Esophagus squamous epithelium (tissue), 5 donors: ENCODE measurements at regions not wholly inside any gene's neighbourhood (a gene's known extent, or its start where the extent isn't known, plus 50 kb on each side); places are given as distances from the start of the nearest gene placed in this dataset.

ENCODE experiments used
- DNase-seq: peaks from one replicate; lab custom pipeline; 2025; lab: John Stamatoyannopoulos, UW
- H3K27ac ChIP-seq, 4 donors: fragments of 200-600 bp; sonication (generic); one replicate each; pipeline ENCODE4 v1.5.1; 2016 to 2019; ENCODE audit warnings: mild to moderate bottlenecking in 1 of 4
- H3K27me3 ChIP-seq, 4 donors: fragments of 200-600 bp; sonication (generic); 1 replicate in 3 of 4; 2 replicates in 1 of 4; pipeline versions ENCODE4 v1.5.1 to v1.6.0; 2017 to 2021; ENCODE audit warnings: antibody characterized with exemption in 1 of 4
- H3K36me3 ChIP-seq, 3 donors: fragments of 200-600 bp; sonication (generic); one replicate each; pipeline ENCODE4 v1.5.1; 2016 to 2019
- H3K4me1 ChIP-seq, 3 donors: fragments of 200-600 bp; sonication (generic); one replicate each; pipeline ENCODE4 v1.5.1; 2017 to 2019
- H3K4me3 ChIP-seq, 4 donors: fragments of 200-600 bp; sonication (generic); 1 replicate in 3 of 4; 2 replicates in 1 of 4; pipeline ENCODE4 v1.5.1; 2016 to 2019; ENCODE audit warnings: mild to moderate bottlenecking in 2 of 4, moderate library complexity in 1 of 4
- H3K9me3 ChIP-seq, 3 donors: fragments of 200-600 bp; sonication (generic); one replicate each; pipeline ENCODE4 v1.5.1; 2016 to 2019
- CTCF ChIP-seq, 6 experiments: fragments of 450-650 bp in 4 of 6; fragments of 200-600 bp in 2 of 6; sonication (generic) in 2 of 6; IDR thresholded peaks; one replicate each; pipeline ENCODE4 v1.5.1; 2016 to 2019; ENCODE audit warnings: antibody characterized with exemption in 6 of 6, mild to moderate bottlenecking in 4 of 6, moderate library complexity in 4 of 6
- POLR2A ChIP-seq, 4 donors: fragments of 450-650 bp; IDR thresholded peaks; one replicate each; pipeline ENCODE4 v1.6.1; 2017; ENCODE audit warnings: antibody characterized with exemption in 4 of 4, mild to moderate bottlenecking in 4 of 4, moderate library complexity in 3 of 4
- WGBS, 2 donors: methylation state at CpG; one replicate each; pipeline ENCODE4 v1.1.5; 2018; 5-methylcytosine and 5-hydroxymethylcytosine counted together
- intact Hi-C: fragments of 100-400 bp; cut with DNase I; formaldehyde crosslinking; loops from one replicate; pipeline ENCODE4 v1.15.0; 2022
- donor health status: DM: yes; HTN: yes; CAD: no.

- DNase-seq: no peak
- WGBS, 2 donors: 61 to 73% methylated on average over 6 of the region's 6 CpGs
- TF ChIP-seq POLR2A (IDR thresholded peaks at IDR 0.05): no peak
- Histone ChIP-seq H3K27ac (no peak overlapping the region), H3K27me3 (no peaks in the 10 kb centered on the region), H3K4me3 (no peak overlapping the region), H3K9me3 (no peaks in the 10 kb centered on the region), H3K4me1 (no peaks in the 10 kb centered on the region), H3K36me3 (no peaks in the 10 kb centered on the region)
- intact Hi-C loops: no loop called here
These were observed 53.5 kb upstream of the EPB41L4A start for GRCh38 chr5:112472614-112473013.

- Histone ChIP-seq H3K4me3 (no peak overlapping the region), H3K27me3 (no peaks in the 10 kb centered on the region), H3K4me1 (peaks cover 0 to 4% (median 0%) of the 10 kb centered on the region in 3 donors), H3K9me3 (no peaks in the 10 kb centered on the region), H3K27ac (no peak overlapping the region), H3K36me3 (no peaks in the 10 kb centered on the region)
- intact Hi-C loops: no loop called here
- WGBS, 2 donors: 77 to 84% methylated on average over 5 of the region's 5 CpGs
- TF ChIP-seq POLR2A (IDR thresholded peaks at IDR 0.05) (no peak), CTCF (IDR thresholded peaks at IDR 0.05) (no peak)
- no peak for DNase-seq
These were observed 54.9 kb upstream of the EPB41L4A start for GRCh38 chr5:112473989-112474388.

- intact Hi-C loops: no loop called here
- DNase-seq: no peak
- TF ChIP-seq POLR2A (IDR thresholded peaks at IDR 0.05): no peak
- TF ChIP-seq CTCF (IDR thresholded peaks at IDR 0.05): no peak
- H3K4me1 ChIP-seq: peaks cover 0 to 19% (median 0%) of the 10 kb centered on the region in 3 donors
- H3K27ac ChIP-seq: no peak overlapping the region
- H3K27me3 ChIP-seq: no peaks in the 10 kb centered on the region
- H3K36me3 ChIP-seq: no peaks in the 10 kb centered on the region
- H3K4me3 ChIP-seq: no peak overlapping the region
- no peaks in the 10 kb centered on the region for H3K9me3 ChIP-seq
- WGBS, 2 donors: 50 to 69% methylated on average over 3 of the region's 3 CpGs
These were observed 56.8 kb upstream of the EPB41L4A start for GRCh38 chr5:112475747-112476365.

- Histone ChIP-seq H3K4me1 (peaks cover 0 to 19% (median 0%) of the 10 kb centered on the region in 3 donors), H3K27me3 (no peaks in the 10 kb centered on the region), H3K36me3 (no peaks in the 10 kb centered on the region), H3K27ac (peak overlapping the region in 3 of 4 donors; percentile 45 to 54 (median 52)), H3K4me3 (no peak overlapping the region), H3K9me3 (no peaks in the 10 kb centered on the region)
- intact Hi-C loops: no loop called here
- DNase-seq: no peak
- TF ChIP-seq CTCF (IDR thresholded peaks at IDR 0.05): no peak
- TF ChIP-seq POLR2A (IDR thresholded peaks at IDR 0.05): no peak
- 33 to 50% methylated on average over 1 of the region's 1 CpG for WGBS, 2 donors
These were observed 60.3 kb upstream of the EPB41L4A start for GRCh38 chr5:112479418-112479817.

- no peak for DNase-seq
- intact Hi-C loops: no loop called here
- Histone ChIP-seq H3K4me1 (peaks cover 0 to 19% (median 0%) of the 10 kb centered on the region in 3 donors), H3K27me3 (no peaks in the 10 kb centered on the region), H3K9me3 (no peaks in the 10 kb centered on the region), H3K27ac (peak overlapping the region in 3 of 4 donors; percentile 45 to 54 (median 52)), H3K36me3 (no peaks in the 10 kb centered on the region), H3K4me3 (no peak overlapping the region)
- TF ChIP-seq CTCF (IDR thresholded peaks at IDR 0.05): no peak
- TF ChIP-seq POLR2A (IDR thresholded peaks at IDR 0.05): no peak
These were observed 61.4 kb upstream of the EPB41L4A start for GRCh38 chr5:112480501-112480900.
